Naive thymus-derived CD8-positive, alpha-beta T cell (primary cell): ENCODE measurements at regions not wholly inside any gene's neighbourhood (a gene's known extent, or its start where the extent isn't known, plus 50 kb on each side); places are given as distances from the start of the nearest gene placed in this dataset.
A peak's percentile ranks its signal among the peaks of the same experiment; 100 is the strongest.

Experiments
- ATAC-seq, 2 donors: fragments of 150-1000 bp; cut with Tn5 transposase in 1 of 2; sonication (Bioruptor Pico), chemical (Tn5 transposase) in 1 of 2; 1 replicate in 1 of 2; 2 replicates in 1 of 2; pipeline ENCODE4 v1.10.0; 2021; ENCODE audit warnings: mild to moderate bottlenecking in 2 of 2, moderate library complexity in 2 of 2
- POLR2A ChIA-PET: fragments of 350-600 bp; sonication (Branson Sonifier 250); formaldehyde crosslinking; loops from one replicate; lab custom pipeline; 2021; ENCODE audit warnings: antibody characterized with exemption; lab: Charles Lee
- DNase-seq, 10 donors: peaks; one replicate each; pipeline versions ENCODE4 v3.0.0 to v3.0.0-alpha.2; 2020 to 2022
- H3K27ac Mint-ChIP-seq, 10 donors: one replicate each; pipeline ENCODE4 v1.8.0; 2020 to 2022; ENCODE audit warnings: mild to moderate bottlenecking in 10 of 10, mixed read lengths in 10 of 10, moderate library complexity in 4 of 10, inconsistent platforms in 1 of 10
- H3K27me3 Mint-ChIP-seq, 5 donors: one replicate each; pipeline ENCODE4 v1.8.0; 2021 to 2022; ENCODE audit warnings: mixed read lengths in 5 of 5
- H3K36me3 Mint-ChIP-seq, 3 donors: one replicate each; pipeline ENCODE4 v1.8.0; 2020 to 2022; ENCODE audit warnings: mixed read lengths in 3 of 3, mild to moderate bottlenecking in 2 of 3, inconsistent platforms in 1 of 3
- H3K4me1 Mint-ChIP-seq, 4 donors: one replicate each; pipeline ENCODE4 v1.8.0; 2021 to 2022; ENCODE audit warnings: mixed read lengths in 4 of 4
- H3K4me3 Mint-ChIP-seq, 10 donors: one replicate each; pipeline ENCODE4 v1.8.0; 2020 to 2022; ENCODE audit warnings: mild to moderate bottlenecking in 10 of 10, mixed read lengths in 10 of 10, moderate library complexity in 6 of 10, inconsistent platforms in 1 of 10
- H3K9me3 Mint-ChIP-seq, 9 donors: one replicate each; pipeline ENCODE4 v1.8.0; 2020 to 2022; ENCODE audit warnings: mixed read lengths in 9 of 9, mild to moderate bottlenecking in 3 of 9, inconsistent platforms in 1 of 9, moderate library complexity in 1 of 9

GRCh38 chr6:28648878-28649375 is 123.2 kb downstream of the GPX5 start:
- DNase-seq (no peak), ATAC-seq (no peak)
- Mint-ChIP-seq H3K27me3 (peaks cover 35 to 64% (median 59%) of the 10 kb centered on the region in 5 donors), H3K9me3 (no peaks in the 10 kb centered on the region), H3K4me3 (peak overlapping the region in 9 of 10 donors; percentile 68 to 87 (median 72)), H3K4me1 (peaks cover 2 to 13% (median 12%) of the 10 kb centered on the region in 4 donors), H3K36me3 (peaks cover 0 to 2% (median 0%) of the 10 kb centered on the region in 3 donors), H3K27ac (no peak overlapping the region)
- POLR2A ChIA-PET: no interaction called here

DNA sequence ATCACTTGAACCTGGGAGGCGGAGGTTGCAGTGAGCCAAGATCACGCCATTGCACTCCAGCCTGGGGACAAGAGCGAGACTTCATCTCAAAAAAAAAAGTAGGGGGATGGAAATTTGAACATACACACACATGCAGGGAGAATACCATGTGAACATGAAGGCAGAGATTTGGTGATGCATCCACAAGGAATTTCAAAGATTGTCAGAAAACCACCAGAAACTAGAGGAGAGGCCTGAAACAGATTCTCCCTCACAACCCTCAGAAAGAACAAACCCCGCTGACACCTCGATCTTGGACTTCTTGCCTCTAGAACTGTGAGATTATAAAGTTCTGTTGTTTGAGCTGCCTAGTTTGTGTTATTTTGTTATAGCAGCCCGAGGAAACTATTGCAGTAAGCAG is 125.5 kb downstream of the GPX5 start:
- Mint-ChIP-seq H3K9me3 (no peaks in the 10 kb centered on the region), H3K27ac (no peak overlapping the region), H3K4me3 (no peak overlapping the region), H3K4me1 (peaks cover 2 to 13% (median 12%) of the 10 kb centered on the region in 4 donors), H3K36me3 (peaks cover 0 to 5% (median 4%) of the 10 kb centered on the region in 3 donors), H3K27me3 (peaks cover 41 to 64% (median 59%) of the 10 kb centered on the region in 5 donors)
- POLR2A ChIA-PET: no interaction called here
- ATAC-seq: no peak
- no peak for DNase-seq

- ATAC-seq: no peak
- POLR2A ChIA-PET: no interaction called here
- Mint-ChIP-seq H3K36me3 (peaks cover 0 to 5% (median 4%) of the 10 kb centered on the region in 3 donors), H3K4me3 (no peak overlapping the region), H3K27ac (no peak overlapping the region), H3K27me3 (peaks cover 50 to 71% (median 64%) of the 10 kb centered on the region in 5 donors), H3K9me3 (peaks cover 0 to 4% (median 1%) of the 10 kb centered on the region in 9 donors), H3K4me1 (peaks cover 7 to 25% (median 22%) of the 10 kb centered on the region in 4 donors)
- no peak for DNase-seq
Measured at GRCh38 chr6:28653876-28654275, 128.2 kb downstream of the GPX5 start.

DNA sequence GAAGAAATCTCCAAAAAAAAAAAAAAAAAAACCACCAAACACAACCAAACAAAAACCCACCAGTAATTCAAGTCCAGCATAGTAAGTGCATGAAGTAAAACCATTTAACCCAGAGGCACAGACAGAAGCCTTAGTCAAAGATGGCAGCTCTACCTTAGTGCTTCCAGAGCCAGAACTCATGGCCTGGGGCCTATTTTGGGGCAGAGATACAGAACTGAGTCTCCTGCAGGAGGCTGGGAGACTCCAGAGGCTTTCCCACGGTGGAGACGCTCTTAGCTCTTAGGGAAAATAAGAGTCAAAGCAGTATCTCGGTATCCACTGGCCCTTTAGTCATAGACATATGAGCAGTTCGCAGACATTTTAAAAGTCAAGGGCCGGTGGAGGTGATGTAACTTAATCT is 129.5 kb downstream of the GPX5 start:
- Mint-ChIP-seq H3K9me3 (peaks cover 0 to 4% (median 2%) of the 10 kb centered on the region in 9 donors), H3K4me3 (no peak overlapping the region), H3K36me3 (peaks cover 0 to 5% (median 4%) of the 10 kb centered on the region in 3 donors), H3K4me1 (peaks cover 8 to 26% (median 22%) of the 10 kb centered on the region in 4 donors), H3K27me3 (peaks cover 57 to 75% (median 71%) of the 10 kb centered on the region in 5 donors), H3K27ac (no peak overlapping the region)
- DNase-seq (no peak), ATAC-seq (no peak)
- POLR2A ChIA-PET: no interaction called here

GRCh38 chr6:28656715-28657114 is 131.0 kb downstream of the GPX5 start:
- Mint-ChIP-seq H3K27me3 (peaks cover 49 to 72% (median 68%) of the 10 kb centered on the region in 5 donors), H3K4me3 (peak overlapping the region in 6 of 10 donors; percentile 4 to 88 (median 81)), H3K27ac (no peak overlapping the region), H3K9me3 (peaks cover 0 to 4% (median 2%) of the 10 kb centered on the region in 9 donors), H3K36me3 (peaks cover 0 to 5% (median 4%) of the 10 kb centered on the region in 3 donors), H3K4me1 (peaks cover 8 to 26% (median 22%) of the 10 kb centered on the region in 4 donors)
- DNase-seq (no peak), ATAC-seq (no peak)
- POLR2A ChIA-PET: no interaction called here

DNA sequence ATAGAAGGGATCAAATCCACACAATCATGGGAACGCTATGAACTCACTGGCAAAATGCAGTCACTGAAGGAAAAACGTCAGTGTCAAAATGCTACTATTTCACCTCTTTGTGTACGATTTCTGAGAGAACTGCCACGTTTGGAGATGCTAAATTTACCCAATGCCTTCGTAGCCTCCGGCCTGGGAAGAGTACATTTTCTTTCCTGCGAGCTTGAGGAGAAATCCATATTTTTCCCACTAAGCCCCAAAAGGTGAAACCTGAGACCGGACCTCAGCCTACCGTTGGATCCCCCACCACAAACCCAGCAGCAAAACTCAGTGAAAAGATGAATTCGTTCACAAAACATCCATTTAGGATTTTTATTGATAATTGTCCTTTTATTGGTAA is 131.7 kb downstream of the GPX5 start:
- DNase-seq (no peak), ATAC-seq (no peak)
- Mint-ChIP-seq H3K27me3 (peaks cover 44 to 68% (median 61%) of the 10 kb centered on the region in 5 donors), H3K27ac (peak overlapping the region in 1 of 10 donors; percentile 94), H3K9me3 (peaks cover 0 to 4% (median 2%) of the 10 kb centered on the region in 9 donors), H3K4me1 (peaks cover 8 to 26% (median 22%) of the 10 kb centered on the region in 4 donors), H3K36me3 (peaks cover 0 to 5% (median 4%) of the 10 kb centered on the region in 3 donors), H3K4me3 (peak overlapping the region; percentile 75 to 91 (median 82))
- POLR2A ChIA-PET: no interaction called here

DNA sequence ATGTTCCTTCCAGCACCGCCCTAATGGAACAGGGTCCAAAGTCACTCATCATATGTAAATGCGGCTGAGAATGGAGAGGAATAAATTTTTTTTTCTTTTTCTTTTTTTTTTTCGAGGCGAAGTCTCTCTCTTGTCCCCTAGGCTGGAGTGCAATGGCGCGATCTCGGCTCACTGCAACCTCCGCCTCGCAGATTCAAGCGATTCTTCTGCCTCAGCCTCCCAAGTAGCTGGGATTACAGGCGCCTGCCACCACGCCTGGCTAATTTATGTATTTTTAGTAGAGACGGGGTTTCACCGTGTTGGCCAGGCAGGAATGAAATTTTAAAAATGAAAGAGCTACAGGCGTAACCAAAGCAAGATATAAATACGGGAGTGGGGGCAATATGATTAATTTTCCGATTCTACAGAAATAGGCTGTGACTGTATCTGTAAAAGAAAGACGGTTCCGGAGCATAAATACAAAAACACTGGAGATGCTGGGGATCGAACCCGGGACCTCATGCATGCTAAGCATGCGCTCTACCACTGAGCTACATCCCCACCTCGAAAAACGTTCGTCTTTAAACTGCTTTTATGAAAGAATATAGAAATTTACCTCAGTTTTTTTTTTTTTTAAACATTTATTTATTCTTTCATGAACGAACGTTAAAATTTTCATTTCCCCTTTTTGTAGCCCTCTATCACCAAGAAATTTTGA is 132.2 kb downstream of the GPX5 start:
- POLR2A ChIA-PET: interaction anchor here (0.7 kb wide), 1 partner anchor 184 kb away, joined by 3 read pairs; no protein-coding TSS in a partner anchor
- Mint-ChIP-seq H3K27ac (peak overlapping the region in 5 of 10 donors; percentile 3 to 94 (median 82)), H3K27me3 (peaks cover 43 to 71% (median 65%) of the 10 kb centered on the region in 5 donors), H3K4me1 (peaks cover 8 to 26% (median 22%) of the 10 kb centered on the region in 4 donors), H3K9me3 (peaks cover 0 to 4% (median 2%) of the 10 kb centered on the region in 9 donors), H3K4me3 (peak overlapping the region; percentile 75 to 91 (median 82)), H3K36me3 (peaks cover 0 to 5% (median 4%) of the 10 kb centered on the region in 3 donors)
- peak; percentile 63 to 79 for ATAC-seq
- peak in 9 of 10 donors; percentile 23 to 66 (median 44) for DNase-seq

DNA sequence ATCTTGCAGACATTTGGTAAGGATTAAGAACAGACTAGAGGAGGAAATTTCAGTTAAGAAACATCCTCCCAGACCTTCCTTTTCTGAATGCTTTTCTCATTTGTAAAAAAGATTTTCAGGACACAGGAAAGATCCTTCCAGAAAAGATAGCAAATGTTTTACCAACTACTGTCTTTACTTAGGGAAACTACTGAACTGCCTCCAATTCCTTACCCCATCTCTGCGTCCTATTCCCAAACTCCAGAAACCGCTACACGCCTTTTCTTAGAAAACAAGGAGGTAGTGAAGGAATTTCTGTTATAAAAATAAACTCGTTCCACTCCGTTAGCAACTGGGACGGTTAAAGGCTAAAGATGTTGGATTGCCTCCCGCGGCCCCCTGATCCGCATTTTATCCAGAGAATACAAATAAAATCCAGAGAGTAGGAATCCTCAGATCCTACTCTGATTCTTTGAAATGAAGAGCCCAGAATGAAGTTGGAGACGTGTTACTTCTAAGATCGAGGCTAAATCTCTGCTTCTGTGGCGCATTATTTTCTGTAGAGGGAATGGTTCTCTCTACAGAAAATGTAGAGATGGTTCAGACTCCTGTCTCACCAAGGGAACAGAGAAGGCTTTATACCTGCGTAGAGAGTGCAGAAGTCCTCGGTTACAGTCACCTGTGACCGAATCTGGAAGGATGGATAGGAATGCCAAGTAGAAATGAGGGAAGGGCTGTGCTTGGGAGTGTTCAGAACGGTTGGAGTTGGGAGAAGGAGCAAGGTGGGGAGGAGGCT is 133.0 kb downstream of the GPX5 start:
- POLR2A ChIA-PET: no interaction called here
- peak overlapping the region; percentile 75 to 91 (median 82) for H3K4me3 Mint-ChIP-seq
- peaks cover 8 to 26% (median 22%) of the 10 kb centered on the region in 4 donors for H3K4me1 Mint-ChIP-seq
- peaks cover 0 to 4% (median 2%) of the 10 kb centered on the region in 9 donors for H3K9me3 Mint-ChIP-seq
- ATAC-seq (peak in 1 of 2 donors; percentile 20), DNase-seq (no peak)
- H3K27ac Mint-ChIP-seq: peak overlapping the region in 3 of 10 donors; percentile 78 to 94 (median 90)
- H3K27me3 Mint-ChIP-seq: peaks cover 46 to 74% (median 67%) of the 10 kb centered on the region in 5 donors
- peaks cover 0 to 5% (median 4%) of the 10 kb centered on the region in 3 donors for H3K36me3 Mint-ChIP-seq

GRCh38 chr6:28659250-28659566 is 133.5 kb downstream of the GPX5 start:
- no peak overlapping the region for H3K27ac Mint-ChIP-seq
- no peak for DNase-seq
- peak overlapping the region in 6 of 10 donors; percentile 80 to 88 (median 84) for H3K4me3 Mint-ChIP-seq
- H3K9me3 Mint-ChIP-seq: peaks cover 0 to 4% (median 2%) of the 10 kb centered on the region in 9 donors
- POLR2A ChIA-PET: no interaction called here
- peaks cover 41 to 70% (median 63%) of the 10 kb centered on the region in 5 donors for H3K27me3 Mint-ChIP-seq
- no peak for ATAC-seq
- peaks cover 0 to 3% (median under 1%) of the 10 kb centered on the region in 3 donors for H3K36me3 Mint-ChIP-seq
- H3K4me1 Mint-ChIP-seq: peaks cover 8 to 26% (median 22%) of the 10 kb centered on the region in 4 donors

DNA sequence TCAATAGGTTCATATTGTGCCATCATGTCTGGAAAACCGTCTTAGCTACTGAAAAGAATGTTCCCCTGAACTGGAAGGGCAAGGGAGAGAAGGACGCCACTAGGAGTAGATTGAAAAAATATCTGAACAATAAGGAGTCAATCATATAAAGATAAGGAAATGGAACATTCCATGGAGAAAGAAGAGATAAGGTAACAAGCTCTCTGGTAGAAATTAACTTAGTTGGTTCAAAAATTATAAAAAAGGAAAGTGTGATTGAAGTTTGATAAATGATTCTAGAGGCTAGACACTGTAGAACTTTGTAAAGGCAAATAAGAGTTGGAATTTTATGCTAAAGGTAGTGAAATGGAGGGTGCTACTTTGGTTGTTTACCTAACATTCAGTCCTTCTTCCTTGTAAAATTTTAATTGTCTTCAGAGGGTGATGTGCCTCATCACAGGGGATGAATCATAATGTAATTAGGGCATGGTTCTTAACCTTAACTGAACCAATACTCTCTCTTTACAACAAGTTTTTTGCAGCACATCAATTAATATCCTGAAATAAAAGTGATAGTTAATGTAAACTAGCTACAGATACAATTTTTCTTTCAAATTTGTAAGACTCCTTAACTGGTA is 135.5 kb downstream of the GPX5 start:
- ATAC-seq: no peak
- Mint-ChIP-seq H3K4me3 (no peak overlapping the region), H3K36me3 (peaks cover 0 to 5% (median 0%) of the 10 kb centered on the region in 3 donors), H3K4me1 (peaks cover 8 to 26% (median 22%) of the 10 kb centered on the region in 4 donors), H3K27me3 (peaks cover 41 to 70% (median 59%) of the 10 kb centered on the region in 5 donors), H3K9me3 (peaks cover 0 to 4% (median 2%) of the 10 kb centered on the region in 9 donors), H3K27ac (no peak overlapping the region)
- POLR2A ChIA-PET: no interaction called here
- DNase-seq: no peak

GRCh38 chr6:28664870-28665396 is 139.3 kb downstream of the GPX5 start:
- Mint-ChIP-seq H3K27me3 (peaks cover 25 to 59% (median 36%) of the 10 kb centered on the region in 5 donors), H3K4me1 (no peaks in the 10 kb centered on the region), H3K4me3 (no peak overlapping the region), H3K9me3 (no peaks in the 10 kb centered on the region), H3K27ac (peak overlapping the region in 1 of 10 donors; percentile 49), H3K36me3 (peaks cover 0 to 5% (median 0%) of the 10 kb centered on the region in 3 donors)
- ATAC-seq (no peak), DNase-seq (no peak)
- POLR2A ChIA-PET: no interaction called here

- H3K4me1 Mint-ChIP-seq: peaks cover 7 to 14% (median 10%) of the 10 kb centered on the region in 4 donors
- peaks cover 0 to 9% (median 0%) of the 10 kb centered on the region in 3 donors for H3K36me3 Mint-ChIP-seq
- peaks cover 0 to 18% (median 3%) of the 10 kb centered on the region in 9 donors for H3K9me3 Mint-ChIP-seq
- no peak for DNase-seq
- peaks cover 47 to 74% (median 67%) of the 10 kb centered on the region in 5 donors for H3K27me3 Mint-ChIP-seq
- no peak overlapping the region for H3K27ac Mint-ChIP-seq
- H3K4me3 Mint-ChIP-seq: peak overlapping the region in 7 of 10 donors; percentile 37 to 79 (median 69)
- no peak for ATAC-seq
- POLR2A ChIA-PET: no interaction called here
Measured at GRCh38 chr6:28673417-28673786, 147.7 kb downstream of the GPX5 start.
